ENCODE measurements at regions not wholly inside any gene's neighbourhood (a gene's known extent, or its start where the extent isn't known, plus 50 kb on each side); places are given as distances from the start of the nearest gene placed in this dataset.

GRCh38 chr10:35712486-35712885, 70.4 kb upstream of the FZD8 start:
- POLR2A ChIA-PET = no interaction called here

GRCh38 chr10:35711615-35712411, 69.7 kb upstream of the FZD8 start:
- Mint-ChIP-seq H3K36me3 (ENCODE audit: low read depth) (no peaks in the 10 kb centered on the region), H3K9me3 (peaks cover 7% of the 10 kb centered on the region), H3K4me3 (no peak overlapping the region), H3K27me3 (peaks cover 2% of the 10 kb centered on the region), H3K27ac (no peak overlapping the region), H3K4me1 (no peaks in the 10 kb centered on the region)
- POLR2A ChIA-PET = no interaction called here
- CTCF ChIA-PET = no interaction called here
- no peak for ATAC-seq (ENCODE audit: low read depth)
- no peak for DNase-seq
- TF ChIP-seq CTCF (IDR thresholded peaks at IDR 0.05) = no peak
- intact Hi-C loops (cut with micrococcal nuclease) = no loop called here

More at GRCh38 chr10:35712486-35712885, 70.4 kb upstream of the FZD8 start:
- ATAC-seq (ENCODE audit: low read depth) (no peak), DNase-seq (no peak)
- Mint-ChIP-seq H3K4me3 (no peak overlapping the region), H3K27ac (no peak overlapping the region), H3K9me3 (peaks cover 3% of the 10 kb centered on the region), H3K27me3 (peaks cover 2% of the 10 kb centered on the region), H3K36me3 (ENCODE audit: low read depth) (no peaks in the 10 kb centered on the region), H3K4me1 (no peaks in the 10 kb centered on the region)
- CTCF ChIA-PET = no interaction called here
- intact Hi-C loops (cut with micrococcal nuclease) = no loop called here
- TF ChIP-seq CTCF (IDR thresholded peaks at IDR 0.05) = no peak

GRCh38 chr10:35707642-35708425, 65.7 kb upstream of the FZD8 start:
- H3K27ac Mint-ChIP-seq = no peak overlapping the region
- no peak for DNase-seq

GRCh38 chr10:35706959-35707358, 64.9 kb upstream of the FZD8 start:
- no peak for TF ChIP-seq CTCF (IDR thresholded peaks at IDR 0.05)
- Mint-ChIP-seq H3K9me3 (peaks cover 7% of the 10 kb centered on the region), H3K36me3 (ENCODE audit: low read depth) (no peaks in the 10 kb centered on the region), H3K27me3 (no peaks in the 10 kb centered on the region), H3K27ac (no peak overlapping the region), H3K4me3 (no peak overlapping the region), H3K4me1 (no peaks in the 10 kb centered on the region)
- CTCF ChIA-PET = no interaction called here
- POLR2A ChIA-PET = no interaction called here
- intact Hi-C loops (cut with micrococcal nuclease) = no loop called here
- DNase-seq (no peak), ATAC-seq (ENCODE audit: low read depth) (no peak)

More at GRCh38 chr10:35707642-35708425, 65.7 kb upstream of the FZD8 start:
- Mint-ChIP-seq H3K27me3 (peaks cover 2% of the 10 kb centered on the region), H3K36me3 (ENCODE audit: low read depth) (no peaks in the 10 kb centered on the region), H3K4me1 (no peaks in the 10 kb centered on the region), H3K4me3 (no peak overlapping the region), H3K9me3 (peaks cover 7% of the 10 kb centered on the region)
- CTCF ChIA-PET = no interaction called here
- no peak for TF ChIP-seq CTCF (IDR thresholded peaks at IDR 0.05)
- intact Hi-C loops (cut with micrococcal nuclease) = no loop called here
- ATAC-seq (ENCODE audit: low read depth) = no peak
- POLR2A ChIA-PET = interaction anchor here (0.5 kb wide), 1 partner anchor 470 kb away, joined by 4 read pairs; no protein-coding TSS in a partner anchor

- intact Hi-C loops (cut with micrococcal nuclease) = no loop called here
- DNase-seq (no peak), ATAC-seq (ENCODE audit: low read depth) (no peak)
- H3K27me3 Mint-ChIP-seq = no peaks in the 10 kb centered on the region
- no peak for TF ChIP-seq CTCF (IDR thresholded peaks at IDR 0.05)
- H3K27ac Mint-ChIP-seq = no peak overlapping the region
- ChIA-PET POLR2A (no interaction called here), CTCF (no interaction called here)
- H3K36me3 Mint-ChIP-seq (ENCODE audit: low read depth) = no peaks in the 10 kb centered on the region
- H3K4me1 Mint-ChIP-seq = no peaks in the 10 kb centered on the region
- H3K4me3 Mint-ChIP-seq = no peak overlapping the region
- H3K9me3 Mint-ChIP-seq = peaks cover 7% of the 10 kb centered on the region
Measured at GRCh38 chr10:35705671-35706070, 63.6 kb upstream of the FZD8 start.
